GM23338 (cell line): ENCODE measurements at regions not wholly inside any gene's neighbourhood (a gene's known extent, or its start where the extent isn't known, plus 50 kb on each side); places are given as distances from the start of the nearest gene placed in this dataset.

Source experiments
- ATAC-seq: fragments of 200-7000 bp; cut with Tn5 transposase; 3 replicates; pipeline ENCODE4 v1.9.1; 2020
- DNase-seq: peaks from one replicate; pipeline ENCODE4 v3.0.0-alpha.2; 2015; ENCODE audit warnings: low spot score
- H2AFZ ChIP-seq: fragments of 200-600 bp; sonication (generic); 2 replicates; pipeline ENCODE4 v1.8.0; 2016; ENCODE audit warnings: antibody characterized with exemption, mild to moderate bottlenecking, moderate library complexity
- H3F3A ChIP-seq: fragments of 200-600 bp; sonication (generic); replicated peaks from 2 replicates; pipeline ENCODE4 v1.8.0; 2017; ENCODE audit warnings: antibody characterized with exemption, mixed run types, low read depth
- H3K27ac ChIP-seq: fragments of 200-600 bp; sonication (generic); 2 replicates; pipeline ENCODE4 v1.6.1; 2016; ENCODE audit warnings: low read depth
- H3K27me3 ChIP-seq: fragments of 200-600 bp; sonication (generic); 2 replicates; pipeline ENCODE4 v1.8.0; 2016; ENCODE audit warnings: mild to moderate bottlenecking, mixed run types, moderate library complexity; ENCODE audit not compliant: insufficient read depth
- H3K36me3 ChIP-seq: fragments of 200-600 bp; sonication (generic); 2 replicates; pipeline ENCODE4 v1.8.0; 2016; ENCODE audit warnings: mild to moderate bottlenecking; ENCODE audit not compliant: insufficient read depth
- H3K4me1 ChIP-seq: fragments of 200-600 bp; sonication (generic); 2 replicates; pipeline ENCODE4 v1.8.0; 2016; ENCODE audit warnings: mild to moderate bottlenecking, moderate library complexity; ENCODE audit not compliant: insufficient read depth
- H3K4me2 ChIP-seq: fragments of 200-600 bp; sonication (generic); 2 replicates; pipeline ENCODE4 v1.7.1; 2017; ENCODE audit warnings: mixed run types
- H3K4me3 ChIP-seq: fragments of 200-600 bp; sonication (generic); 2 replicates; pipeline ENCODE4 v1.6.1; 2016; ENCODE audit warnings: mixed run types
- H3K79me2 ChIP-seq: fragments of 200-600 bp; sonication (generic); replicated peaks from 2 replicates; pipeline ENCODE4 v1.8.0; 2017; ENCODE audit warnings: mild to moderate bottlenecking; ENCODE audit not compliant: insufficient read depth
- H3K9me2 ChIP-seq: fragments of 200-600 bp; sonication (generic); 2 replicates; pipeline ENCODE4 v1.8.0; 2017; ENCODE audit not compliant: insufficient read depth
- H4K20me1 ChIP-seq: fragments of 200-600 bp; sonication (generic); replicated peaks from 2 replicates; pipeline ENCODE4 v1.8.0; 2017; ENCODE audit warnings: mild to moderate bottlenecking; ENCODE audit not compliant: insufficient read depth
- H3K27ac Mint-ChIP-seq: 2 replicates; pipeline ENCODE4 v1.8.0; 2020; ENCODE audit warnings: inconsistent platforms, mild to moderate bottlenecking, moderate library complexity, mixed read lengths
- H3K27me3 Mint-ChIP-seq: 3 replicates; pipeline ENCODE4 v1.8.0; 2022; ENCODE audit warnings: low read depth, mild to moderate bottlenecking, moderate library complexity, mixed read lengths, inconsistent platforms; ENCODE audit not compliant: insufficient read depth, poor library complexity
- H3K36me3 Mint-ChIP-seq: 3 replicates; pipeline ENCODE4 v1.8.0; 2021; ENCODE audit warnings: low read depth, mild to moderate bottlenecking, inconsistent platforms, moderate library complexity, mixed read lengths
- H3K4me1 Mint-ChIP-seq: 3 replicates; pipeline ENCODE4 v1.8.0; 2020; ENCODE audit warnings: mild to moderate bottlenecking, inconsistent platforms, mixed read lengths
- H3K4me3 Mint-ChIP-seq: 3 replicates; pipeline ENCODE4 v1.8.0; 2021; ENCODE audit warnings: moderate library complexity, mild to moderate bottlenecking, inconsistent platforms, mixed read lengths
- H3K9me3 Mint-ChIP-seq: 3 replicates; pipeline ENCODE4 v1.8.0; 2020; ENCODE audit warnings: moderate library complexity, mild to moderate bottlenecking, inconsistent platforms, mixed read lengths
- CTCF ChIP-seq, 2 experiments: fragments of 200-600 bp in 1 of 2; sonication (generic) in 1 of 2; conservative IDR thresholded peaks; 2 replicates each; pipeline versions ENCODE4 v1.5.1 to v1.6.1; 2016 to 2017; ENCODE audit warnings: antibody characterized with exemption in 2 of 2, low read depth in 2 of 2, mild to moderate bottlenecking in 2 of 2, moderate library complexity in 1 of 2
- NANOG ChIP-seq: IDR thresholded peaks from 2 replicates; pipeline ENCODE4 v1.6.1; 2016; ENCODE audit warnings: antibody characterized with exemption, borderline replicate concordance
- ZNF462 ChIP-seq: fragments of 250-450 bp; sonication (Bioruptor Pico); IDR thresholded peaks from 2 replicates; pipeline ENCODE4 v1.5.0; 2020; ENCODE audit warnings: mild to moderate bottlenecking, moderate library complexity

GRCh38 chr1:14300991-14301703, 297.3 kb upstream of the KAZN start (continued):
- no peak for TF ChIP-seq ZNF462
- no peak for TF ChIP-seq CTCF (conservative IDR thresholded peaks at IDR 0.05; ENCODE audit: low read depth in 2 of 2)

- Histone ChIP-seq H3K79me2 (no peaks in the 10 kb centered on the region), H4K20me1 (no peaks in the 10 kb centered on the region), H3K9me2 (peaks cover 7% of the 10 kb centered on the region; the same call in 1 of the 2 replicates), H3K36me3 (no peaks in the 10 kb centered on the region), H3F3A (no peaks in the 10 kb centered on the region), H3K27ac (no peak overlapping the region), H2AFZ (no peak overlapping the region), H3K4me1 (0 out of 2 replicates have a peak, but pooled peaks cover 11% of the 10 kb centered on the region), H3K27me3 (no peaks in the 10 kb centered on the region), H3K4me2 (no peak overlapping the region), H3K4me3 (no peak overlapping the region)
- Mint-ChIP-seq H3K27me3 (no peaks in the 10 kb centered on the region), H3K9me3 (no peaks in the 10 kb centered on the region), H3K27ac (no peak overlapping the region), H3K4me3 (no peak overlapping the region), H3K4me1 (peaks cover 8% of the 10 kb centered on the region), H3K36me3 (no peaks in the 10 kb centered on the region)
- DNase-seq = no peak
- TF ChIP-seq NANOG = no peak
- no peak for ATAC-seq
Measured at GRCh38 chr1:14301704-14302024, 296.8 kb upstream of the KAZN start.
